ENCODE measurements at regions not wholly inside any gene's neighbourhood (a gene's known extent, or its start where the extent isn't known, plus 50 kb on each side); places are given as distances from the start of the nearest gene placed in this dataset.

- TF ChIP-seq POLR2AphosphoS5 (IDR thresholded peaks at IDR 0.05; ENCODE audit: low read depth, low read length) (no peak), TAF1 (IDR thresholded peaks at IDR 0.05; ENCODE audit: low read depth, low read length) (no peak), POLR2A (IDR thresholded peaks at IDR 0.05; ENCODE audit: low read depth, low read length) (no peak)
Measured at GRCh38 chr12:62135553-62136200, 124.5 kb upstream of the USP15 start.
